Ishikawa (cell line): ENCODE measurements at regions not wholly inside any gene's neighbourhood (a gene's known extent, or its start where the extent isn't known, plus 50 kb on each side); places are given as distances from the start of the nearest gene placed in this dataset.

Experiments
- CEBPB ChIP-seq: IDR thresholded peaks from 2 replicates; pipeline ENCODE4 v1.6.1; 2012
- CREB1 ChIP-seq: IDR thresholded peaks from 2 replicates; pipeline ENCODE4 v1.6.1; 2012; ENCODE audit warnings: low read depth
- EGR1 ChIP-seq: IDR thresholded peaks from 2 replicates; pipeline ENCODE4 v1.6.1; 2012
- EP300 ChIP-seq: IDR thresholded peaks from 2 replicates; pipeline ENCODE4 v1.6.1; 2012; ENCODE audit warnings: borderline replicate concordance
- FOXM1 ChIP-seq: IDR thresholded peaks from 2 replicates; pipeline ENCODE4 v1.6.1; 2012; ENCODE audit warnings: low read depth, borderline replicate concordance
- MAX ChIP-seq: IDR thresholded peaks from 2 replicates; pipeline ENCODE4 v1.6.1; 2012
- NFIC ChIP-seq: IDR thresholded peaks from 2 replicates; pipeline ENCODE4 v1.6.1; 2012
- RAD21 ChIP-seq: IDR thresholded peaks from 2 replicates; pipeline ENCODE4 v1.6.1; 2012; ENCODE audit warnings: low read depth
- REST ChIP-seq: IDR thresholded peaks from 2 replicates; pipeline ENCODE4 v1.6.1; 2012; ENCODE audit warnings: low read depth, mild to moderate bottlenecking
- TAF1 ChIP-seq: IDR thresholded peaks from 2 replicates; pipeline ENCODE4 v1.6.1; 2012; ENCODE audit warnings: low read depth, mild to moderate bottlenecking
- TCF12 ChIP-seq: IDR thresholded peaks from 2 replicates; pipeline ENCODE4 v1.6.1; 2012; ENCODE audit warnings: low read depth
- TEAD4 ChIP-seq: IDR thresholded peaks from 2 replicates; pipeline ENCODE4 v1.6.1; 2012
- USF1 ChIP-seq: IDR thresholded peaks from 2 replicates; pipeline ENCODE4 v1.6.1; 2012
- YY1 ChIP-seq: IDR thresholded peaks from 2 replicates; pipeline ENCODE4 v1.6.1; 2012; ENCODE audit warnings: low read depth
- ZBTB7A ChIP-seq: IDR thresholded peaks from 2 replicates; pipeline ENCODE4 v1.6.1; 2012; ENCODE audit warnings: low read depth

- TF ChIP-seq EP300 (no peak), FOXM1 (no peak), REST (no peak), RAD21 (no peak), TEAD4 (no peak), TAF1 (no peak), MAX (no peak), USF1 (no peak)
Measured at GRCh38 chr9:87160148-87161102, 213.1 kb upstream of the GAS1 start.

GRCh38 chr9:87167161-87167560 is 219.9 kb upstream of the GAS1 start:
- TF ChIP-seq MAX (no peak), TEAD4 (no peak), TCF12 (no peak), YY1 (no peak), ZBTB7A (no peak), RAD21 (no peak), REST (no peak), EP300 (no peak), EGR1 (no peak), TAF1 (no peak), USF1 (no peak)

- TF ChIP-seq MAX, result no peak
- no peak for TF ChIP-seq CREB1
- TF ChIP-seq TEAD4, result no peak
- TF ChIP-seq NFIC, result no peak
- TF ChIP-seq TAF1, result no peak
- no peak for TF ChIP-seq YY1
- TF ChIP-seq CEBPB, result no peak
- no peak for TF ChIP-seq ZBTB7A
- no peak for TF ChIP-seq TCF12
Measured at GRCh38 chr9:87167582-87167981, 220.3 kb upstream of the GAS1 start.

GRCh38 chr9:87178302-87178701 is 231.0 kb upstream of the GAS1 start:
- no peak for TF ChIP-seq TAF1
- no peak for TF ChIP-seq TCF12
- no peak for TF ChIP-seq EGR1
- TF ChIP-seq REST, result no peak
- no peak for TF ChIP-seq CREB1
- no peak for TF ChIP-seq TEAD4
- TF ChIP-seq EP300, result no peak
- no peak for TF ChIP-seq MAX
- TF ChIP-seq RAD21, result no peak
- no peak for TF ChIP-seq FOXM1
- no peak for TF ChIP-seq USF1
